CD4-positive, alpha-beta T cell (primary cell): ENCODE measurements at regions not wholly inside any gene's neighbourhood (a gene's known extent, or its start where the extent isn't known, plus 50 kb on each side); places are given as distances from the start of the nearest gene placed in this dataset.

Experiments used
- ATAC-seq: fragments of 200-7000 bp; cut with Tn5 transposase; one replicate; pipeline ENCODE4 v1.10.0; 2022; ENCODE audit warnings: mild to moderate bottlenecking; ENCODE audit not compliant: poor library complexity
- CTCF ChIA-PET: fragments of 350-600 bp; sonication (Branson Sonifier 250); formaldehyde crosslinking; loops from one replicate; lab custom pipeline; 2021; ENCODE audit warnings: antibody characterized with exemption, inconsistent platforms; lab: Charles Lee
- POLR2A ChIA-PET: fragments of 350-600 bp; sonication (Branson Sonifier 250); formaldehyde crosslinking; loops from one replicate; lab custom pipeline; 2021; ENCODE audit warnings: antibody characterized with exemption, inconsistent platforms; lab: Charles Lee
- DNase-seq, 14 experiments: peaks; one replicate each; pipeline ENCODE4 v3.0.0-alpha.2; 2013 to 2020; ENCODE audit warnings: mixed read lengths in 2 of 14
- H3K27ac ChIP-seq, 2 donors: one replicate each; pipeline versions ENCODE4 v1.5.1 to v1.7.0; 2013; ENCODE audit warnings: low read length in 2 of 2, low read depth in 1 of 2, mild to moderate bottlenecking in 1 of 2
- H3K27me3 ChIP-seq, 2 experiments: 1 replicate in 1 of 2; 2 replicates in 1 of 2; pipeline versions ENCODE4 v1.6.1 to v1.7.0; 2013; ENCODE audit warnings: low read length in 2 of 2, control low read depth in 1 of 2, mild to moderate bottlenecking in 1 of 2, moderate library complexity in 1 of 2; ENCODE audit not compliant: insufficient read depth in 2 of 2, control insufficient read depth in 1 of 2
- H3K36me3 ChIP-seq: one replicate; pipeline ENCODE4 v1.6.1; 2013; ENCODE audit warnings: low read length, control low read depth; ENCODE audit not compliant: insufficient read depth
- H3K4me1 ChIP-seq: one replicate; pipeline ENCODE4 v1.6.1; 2013; ENCODE audit warnings: low read length, control low read depth; ENCODE audit not compliant: insufficient read depth
- H3K4me3 ChIP-seq: one replicate; pipeline ENCODE4 v1.5.1; 2013; ENCODE audit warnings: mild to moderate bottlenecking, low read length, moderate library complexity
- H3K9me3 ChIP-seq, 2 experiments: 1 replicate in 1 of 2; 2 replicates in 1 of 2; pipeline versions ENCODE4 v1.6.1 to v1.7.0; 2013; ENCODE audit warnings: low read length in 2 of 2, mild to moderate bottlenecking in 2 of 2, control low read depth in 1 of 2, moderate library complexity in 1 of 2; ENCODE audit not compliant: control insufficient read depth in 1 of 2, insufficient read depth in 1 of 2
- H3K27ac Mint-ChIP-seq: one replicate; pipeline ENCODE4 v1.8.0; 2020; ENCODE audit warnings: mixed read lengths
- H3K27me3 Mint-ChIP-seq: one replicate; pipeline ENCODE4 v1.8.0; 2021; ENCODE audit warnings: mixed read lengths
- H3K36me3 Mint-ChIP-seq: one replicate; pipeline ENCODE4 v1.8.0; 2021; ENCODE audit warnings: low read depth, mixed read lengths
- H3K4me1 Mint-ChIP-seq: one replicate; pipeline ENCODE4 v1.8.0; 2021; ENCODE audit warnings: low read depth, mixed read lengths
- H3K4me3 Mint-ChIP-seq: one replicate; pipeline ENCODE4 v1.8.0; 2020; ENCODE audit warnings: mild to moderate bottlenecking, mixed read lengths
- H3K9me3 Mint-ChIP-seq: one replicate; pipeline ENCODE4 v1.8.0; 2020; ENCODE audit warnings: mixed read lengths
- CTCF ChIP-seq: fragments of 200-600 bp; IDR thresholded peaks from one replicate; pipeline ENCODE4 v1.8.0; 2022; ENCODE audit warnings: antibody characterized with exemption, mild to moderate bottlenecking
- intact Hi-C, 2 experiments: fragments of 100-400 bp; cut with DNase I in 1 of 2; cut with micrococcal nuclease in 1 of 2; formaldehyde crosslinking; loops; one replicate each; pipeline versions ENCODE4 v1.15.1 to v1.9.0; 2023 to 2025; cut with DNase I, micrococcal nuclease

GRCh38 chr16:66261826-66262225 is 104.7 kb upstream of the CDH5 start:
- Mint-ChIP-seq H3K27me3 (peaks cover 38% of the 10 kb centered on the region), H3K4me3 (no peak overlapping the region)

GRCh38 chr16:66260522-66261254 is 105.8 kb upstream of the CDH5 start:
- H3K36me3 ChIP-seq = no peaks in the 10 kb centered on the region
- H3K27me3 ChIP-seq = peaks cover 5 to 9% of the 10 kb centered on the region in 2 experiments
- Mint-ChIP-seq H3K27ac (no peak overlapping the region), H3K27me3 (peaks cover 31% of the 10 kb centered on the region), H3K4me1 (no peaks in the 10 kb centered on the region), H3K4me3 (no peak overlapping the region), H3K36me3 (no peaks in the 10 kb centered on the region), H3K9me3 (no peaks in the 10 kb centered on the region)
- intact Hi-C loops = no loop called here
- no peak for TF ChIP-seq CTCF
- DNase-seq (no peak), ATAC-seq (no peak)
- H3K4me3 ChIP-seq = no peak overlapping the region
- POLR2A ChIA-PET = no interaction called here
- H3K4me1 ChIP-seq = no peaks in the 10 kb centered on the region
- CTCF ChIA-PET = no interaction called here
- no peaks in the 10 kb centered on the region for H3K9me3 ChIP-seq
- no peak overlapping the region for H3K27ac ChIP-seq

More at GRCh38 chr16:66261826-66262225, 104.7 kb upstream of the CDH5 start:
- CTCF ChIA-PET = no interaction called here
- no peak for TF ChIP-seq CTCF
- DNase-seq (no peak), ATAC-seq (no peak)
- no peaks in the 10 kb centered on the region for H3K36me3 ChIP-seq
- Mint-ChIP-seq H3K36me3 (no peaks in the 10 kb centered on the region), H3K4me1 (peaks cover 5% of the 10 kb centered on the region), H3K9me3 (no peaks in the 10 kb centered on the region), H3K27ac (no peak overlapping the region)
- peaks cover 10% of the 10 kb centered on the region in 2 experiments for H3K27me3 ChIP-seq
- intact Hi-C loops = no loop called here
- H3K27ac ChIP-seq = no peak overlapping the region
- POLR2A ChIA-PET = no interaction called here
- no peaks in the 10 kb centered on the region for H3K9me3 ChIP-seq
- no peak overlapping the region for H3K4me3 ChIP-seq
- no peaks in the 10 kb centered on the region for H3K4me1 ChIP-seq

GRCh38 chr16:66258916-66259845 is 107.3 kb upstream of the CDH5 start:
- Mint-ChIP-seq H3K36me3 (no peaks in the 10 kb centered on the region), H3K9me3 (no peaks in the 10 kb centered on the region), H3K27me3 (peaks cover 26% of the 10 kb centered on the region), H3K4me1 (no peaks in the 10 kb centered on the region), H3K27ac (no peak overlapping the region), H3K4me3 (no peak overlapping the region)
- Histone ChIP-seq H3K4me3 (no peak overlapping the region), H3K36me3 (no peaks in the 10 kb centered on the region), H3K27me3 (peaks cover 4 to 6% of the 10 kb centered on the region in 2 experiments), H3K4me1 (no peaks in the 10 kb centered on the region), H3K27ac (no peak overlapping the region), H3K9me3 (no peaks in the 10 kb centered on the region)
- DNase-seq = no peak
- intact Hi-C loops = no loop called here
- no peak for TF ChIP-seq CTCF
- ChIA-PET POLR2A (no interaction called here), CTCF (no interaction called here)
- no peak for ATAC-seq
